ENCODE measurements at regions not wholly inside any gene's neighbourhood (a gene's known extent, or its start where the extent isn't known, plus 50 kb on each side); places are given as distances from the start of the nearest gene placed in this dataset.

GRCh38 chr6:85272592-85272991 lies 177.3 kb upstream of the NT5E start:
- H3K4me3 ChIP-seq (ENCODE audit: low read depth, low read length): no peak overlapping the region
- TF ChIP-seq CTCF (IDR thresholded peaks at IDR 0.05; ENCODE audit: insufficient read depth, low read length, missing control alignments): no peak
- no peak for DNase-seq (ENCODE audit: low read depth, low spot score)
- ChIA-PET CTCF (no interaction called here), POLR2A (no interaction called here)

- no peak for TF ChIP-seq CTCF (IDR thresholded peaks at IDR 0.05; ENCODE audit: insufficient read depth, low read length, missing control alignments)
- POLR2A ChIA-PET: no interaction called here
- no peak overlapping the region for H3K4me3 ChIP-seq (ENCODE audit: low read depth, low read length)
- CTCF ChIA-PET: no interaction called here
- no peak for DNase-seq (ENCODE audit: low read depth, low spot score)
Measured at GRCh38 chr6:85262621-85263020, 187.3 kb upstream of the NT5E start.

- ChIA-PET POLR2A (no interaction called here), CTCF (no interaction called here)
- no peak for TF ChIP-seq CTCF (IDR thresholded peaks at IDR 0.05; ENCODE audit: insufficient read depth, low read length, missing control alignments)
- DNase-seq (ENCODE audit: low read depth, low spot score): no peak
- H3K4me3 ChIP-seq (ENCODE audit: low read depth, low read length): no peak overlapping the region
Measured at GRCh38 chr6:85261271-85261670, 188.6 kb upstream of the NT5E start.

- ChIA-PET POLR2A (no interaction called here), CTCF (no interaction called here)
- DNase-seq (ENCODE audit: low read depth, low spot score): no peak
- TF ChIP-seq CTCF (IDR thresholded peaks at IDR 0.05; ENCODE audit: insufficient read depth, low read length, missing control alignments): no peak
- H3K4me3 ChIP-seq (ENCODE audit: low read depth, low read length): no peak overlapping the region
Measured at GRCh38 chr6:85255661-85256060, 194.2 kb upstream of the NT5E start.

GRCh38 chr6:85252552-85252951 lies 197.3 kb upstream of the NT5E start:
- ChIA-PET CTCF (no interaction called here), POLR2A (no interaction called here)
- no peak for DNase-seq (ENCODE audit: low read depth, low spot score)
- H3K4me3 ChIP-seq (ENCODE audit: low read depth, low read length): no peak overlapping the region
- no peak for TF ChIP-seq CTCF (IDR thresholded peaks at IDR 0.05; ENCODE audit: insufficient read depth, low read length, missing control alignments)

- H3K4me3 ChIP-seq (ENCODE audit: low read depth, low read length): no peak overlapping the region
- POLR2A ChIA-PET: no interaction called here
- CTCF ChIA-PET: no interaction called here
- no peak for TF ChIP-seq CTCF (IDR thresholded peaks at IDR 0.05; ENCODE audit: insufficient read depth, low read length, missing control alignments)
- no peak for DNase-seq (ENCODE audit: low read depth, low spot score)
Measured at GRCh38 chr6:85252085-85252484, 197.8 kb upstream of the NT5E start.

Measured in AG04449 (cell line).